ENCODE measurements at regions not wholly inside any gene's neighbourhood (a gene's known extent, or its start where the extent isn't known, plus 50 kb on each side); places are given as distances from the start of the nearest gene placed in this dataset.

- no peak for TF ChIP-seq CTCF (IDR thresholded peaks at IDR 0.05; ENCODE audit: control insufficient read depth, insufficient read depth, low read depth, low read length, missing control alignments)
- no peak for DNase-seq (ENCODE audit: low read depth)
- no peak overlapping the region for H3K4me3 ChIP-seq (ENCODE audit: control insufficient read depth, low read depth, low read length)
These were observed 160.1 kb downstream of the FZD1 start for GRCh38 chr7:91424371-91424770.

GRCh38 chr7:91425149-91425548 lies 160.9 kb downstream of the FZD1 start:
- no peak for TF ChIP-seq CTCF (IDR thresholded peaks at IDR 0.05; ENCODE audit: control insufficient read depth, insufficient read depth, low read depth, low read length, missing control alignments)
- no peak overlapping the region for H3K4me3 ChIP-seq (ENCODE audit: control insufficient read depth, low read depth, low read length)
- no peak for DNase-seq (ENCODE audit: low read depth)

GRCh38 chr7:91427051-91427450 lies 162.8 kb downstream of the FZD1 start:
- no peak overlapping the region for H3K4me3 ChIP-seq (ENCODE audit: control insufficient read depth, low read depth, low read length)
- no peak for TF ChIP-seq CTCF (IDR thresholded peaks at IDR 0.05; ENCODE audit: control insufficient read depth, insufficient read depth, low read depth, low read length, missing control alignments)
- DNase-seq (ENCODE audit: low read depth), result no peak

GRCh38 chr7:91431601-91432000 lies 167.4 kb downstream of the FZD1 start:
- no peak for DNase-seq (ENCODE audit: low read depth)
- H3K4me3 ChIP-seq (ENCODE audit: control insufficient read depth, low read depth, low read length), result no peak overlapping the region
- TF ChIP-seq CTCF (IDR thresholded peaks at IDR 0.05; ENCODE audit: control insufficient read depth, insufficient read depth, low read depth, low read length, missing control alignments), result no peak

- peak; percentile 43 for DNase-seq (ENCODE audit: low read depth)
- no peak for TF ChIP-seq CTCF (IDR thresholded peaks at IDR 0.05; ENCODE audit: control insufficient read depth, insufficient read depth, low read depth, low read length, missing control alignments)
- no peak overlapping the region for H3K4me3 ChIP-seq (ENCODE audit: control insufficient read depth, low read depth, low read length)
These were observed 170.6 kb downstream of the FZD1 start for GRCh38 chr7:91434836-91435235.

- no peak overlapping the region for H3K4me3 ChIP-seq (ENCODE audit: control insufficient read depth, low read depth, low read length)
- DNase-seq (ENCODE audit: low read depth), result peak; percentile 23
- no peak for TF ChIP-seq CTCF (IDR thresholded peaks at IDR 0.05; ENCODE audit: control insufficient read depth, insufficient read depth, low read depth, low read length, missing control alignments)
These were observed 171.3 kb downstream of the FZD1 start for GRCh38 chr7:91435381-91436059.

Measured in AG09309 (cell line).